H1 (cell line): ENCODE measurements at regions not wholly inside any gene's neighbourhood (a gene's known extent, or its start where the extent isn't known, plus 50 kb on each side); places are given as distances from the start of the nearest gene placed in this dataset.

Experiments
- CTCF ChIA-PET: fragments of 300-600 bp; sonication (Branson Sonifier 250); formaldehyde crosslinking; loops from one replicate; lab custom pipeline; 2021; ENCODE audit not compliant: partially characterized antibody; lab: Charles Lee
- POLR2A ChIA-PET: fragments of 300-600 bp; sonication (Branson Sonifier 250); formaldehyde crosslinking; loops from one replicate; lab custom pipeline; 2021; ENCODE audit warnings: inconsistent platforms; ENCODE audit not compliant: partially characterized antibody; lab: Charles Lee
- DNase-seq, 2 experiments: peaks; one replicate each; pipeline versions ENCODE4 v3.0.0 to v3.0.0-alpha.2; 2010 to 2022; ENCODE audit warnings: low spot score in 2 of 2, low read depth in 1 of 2, mixed read lengths in 1 of 2
- FAIRE-seq: peaks from 2 replicates; lab custom pipeline; 2011; peaks lifted over from hg19 to GRCh38; lab: Jason Lieb, UNC
- H2AFZ ChIP-seq: 2 replicates; pipeline ENCODE4 v1.8.1; 2012; ENCODE audit warnings: low read length, inconsistent platforms
- H2AK5ac ChIP-seq: 2 replicates; pipeline ENCODE4 v1.6.1; 2013; ENCODE audit warnings: low read depth, low read length
- H2BK120ac ChIP-seq: replicated peaks from 2 replicates; pipeline ENCODE3; 2013; ENCODE audit warnings: low read depth, low read length, inconsistent platforms
- H2BK12ac ChIP-seq: 2 replicates; pipeline ENCODE4 v1.6.1; 2013; ENCODE audit warnings: low read depth, low read length
- H2BK15ac ChIP-seq: 2 replicates; pipeline ENCODE4 v1.6.1; 2013; ENCODE audit warnings: low read length
- H2BK20ac ChIP-seq: 2 replicates; pipeline ENCODE4 v1.6.1; 2013; ENCODE audit warnings: low read length
- H2BK5ac ChIP-seq: 2 replicates; pipeline ENCODE4 v1.6.1; 2013; ENCODE audit warnings: low read depth, low read length
- H3K14ac ChIP-seq: 2 replicates; pipeline ENCODE4 v1.6.1; 2013; ENCODE audit warnings: inconsistent platforms; ENCODE audit not compliant: insufficient read length
- H3K18ac ChIP-seq: 2 replicates; pipeline ENCODE4 v1.6.1; 2013; ENCODE audit warnings: low read length; ENCODE audit errors: extremely low read depth
- H3K23ac ChIP-seq: 2 replicates; pipeline ENCODE4 v1.6.1; 2013; ENCODE audit warnings: inconsistent platforms; ENCODE audit not compliant: insufficient read length
- H3K23me2 ChIP-seq: 2 replicates; pipeline ENCODE4 v1.6.1; 2013; ENCODE audit warnings: low read depth, low read length
- H3K27ac ChIP-seq: 2 replicates; pipeline ENCODE4 v1.6.1; 2011; ENCODE audit warnings: low read depth, low read length, inconsistent platforms
- H3K27me3 ChIP-seq, 4 experiments: replicated peaks in 1 of 4; 1 replicate in 1 of 4; 2 replicates in 3 of 4; pipeline versions ENCODE4 v1.6.1 to v1.8.1; 2011 to 2013; ENCODE audit warnings: low read length in 3 of 4, mild to moderate bottlenecking in 3 of 4, inconsistent platforms in 2 of 4, mixed read lengths in 2 of 4, moderate library complexity in 1 of 4; ENCODE audit not compliant: control insufficient read depth in 3 of 4, insufficient read depth in 3 of 4; ENCODE audit errors: extremely low read depth in 1 of 4
- H3K36me3 ChIP-seq, 4 experiments: 2 replicates each; pipeline versions ENCODE4 v1.6.1 to v1.8.1; 2011 to 2013; ENCODE audit warnings: mild to moderate bottlenecking in 4 of 4, low read length in 3 of 4, moderate library complexity in 2 of 4, control low read depth in 1 of 4, inconsistent platforms in 1 of 4; ENCODE audit not compliant: insufficient read depth in 4 of 4, control insufficient read depth in 2 of 4
- H3K4ac ChIP-seq: replicated peaks from 2 replicates; pipeline ENCODE3; 2013; ENCODE audit warnings: low read length, low read depth, mixed read lengths, inconsistent platforms; ENCODE audit not compliant: insufficient read length
- H3K4me1 ChIP-seq, 4 experiments: replicated peaks in 1 of 4; 1 replicate in 1 of 4; 2 replicates in 3 of 4; pipeline versions ENCODE4 v1.6.1 to v1.8.1; 2011 to 2013; ENCODE audit warnings: low read length in 3 of 4, inconsistent platforms in 2 of 4, mixed read lengths in 1 of 4; ENCODE audit not compliant: insufficient read depth in 4 of 4, control insufficient read depth in 3 of 4
- H3K4me2 ChIP-seq, 2 experiments: 2 replicates each; pipeline versions ENCODE4 v1.6.1 to v1.8.1; 2011 to 2013; ENCODE audit warnings: low read depth in 2 of 2, low read length in 2 of 2, control low read depth in 1 of 2, inconsistent platforms in 1 of 2, mild to moderate bottlenecking in 1 of 2; ENCODE audit not compliant: insufficient read depth in 1 of 2
- H3K4me3 ChIP-seq, 4 experiments: fragments of 200-600, 300-600 bp in 1 of 4; sonication (generic), shearing (Covaris generic), sonication (Bioruptor Twin) in 1 of 4; 2 replicates each; pipeline versions ENCODE4 v1.5.1 to v1.8.1; 2011 to 2016; ENCODE audit warnings: low read length in 4 of 4, low read depth in 3 of 4, control low read depth in 2 of 4, inconsistent platforms in 2 of 4, mild to moderate bottlenecking in 2 of 4, mixed read lengths in 1 of 4, moderate library complexity in 1 of 4; ENCODE audit not compliant: insufficient read depth in 2 of 4; ENCODE audit errors: extremely low read depth in 1 of 4
- H3K56ac ChIP-seq: replicated peaks from 2 replicates; pipeline ENCODE3; 2013; ENCODE audit warnings: low read depth, mild to moderate bottlenecking, mixed read lengths, low read length, inconsistent platforms; ENCODE audit not compliant: insufficient read length
- H3K79me1 ChIP-seq: 2 replicates; pipeline ENCODE4 v1.6.1; 2013; ENCODE audit warnings: low read depth, low read length, control low read depth
- H3K79me2 ChIP-seq, 2 experiments: 2 replicates each; pipeline versions ENCODE4 v1.6.1 to v1.8.1; 2012 to 2013; ENCODE audit warnings: low read length in 2 of 2, mild to moderate bottlenecking in 2 of 2, inconsistent platforms in 1 of 2; ENCODE audit not compliant: insufficient read depth in 2 of 2, control insufficient read depth in 1 of 2
- H3K9ac ChIP-seq, 4 experiments: replicated peaks in 1 of 4; 1 replicate in 1 of 4; 2 replicates in 3 of 4; pipeline versions ENCODE4 v1.6.1 to v1.8.1; 2011 to 2013; ENCODE audit warnings: low read depth in 3 of 4, low read length in 3 of 4, control low read depth in 2 of 4, mild to moderate bottlenecking in 2 of 4, moderate library complexity in 2 of 4, inconsistent platforms in 1 of 4; ENCODE audit errors: extremely low read depth in 1 of 4
- H3K9me3 ChIP-seq, 2 experiments: 2 replicates each; pipeline versions ENCODE4 v1.6.1 to v1.8.1; 2012 to 2013; ENCODE audit warnings: mild to moderate bottlenecking in 2 of 2, moderate library complexity in 2 of 2, control low read depth in 1 of 2, inconsistent platforms in 1 of 2, low read depth in 1 of 2, low read length in 1 of 2, mixed read lengths in 1 of 2; ENCODE audit not compliant: insufficient read depth in 2 of 2
- H4K20me1 ChIP-seq, 2 experiments: replicated peaks in 1 of 2; 2 replicates each; pipeline versions ENCODE3 to v1.8.1; 2011 to 2013; ENCODE audit warnings: inconsistent platforms in 2 of 2, low read length in 2 of 2, mild to moderate bottlenecking in 1 of 2; ENCODE audit not compliant: insufficient read depth in 2 of 2, control insufficient read depth in 1 of 2
- H4K5ac ChIP-seq: 2 replicates; pipeline ENCODE4 v1.6.1; 2013; ENCODE audit warnings: low read length, low read depth, mixed read lengths, inconsistent platforms; ENCODE audit not compliant: insufficient read length
- H4K8ac ChIP-seq: 2 replicates; pipeline ENCODE4 v1.8.0; 2013; ENCODE audit warnings: mild to moderate bottlenecking, moderate library complexity, low read length, inconsistent platforms; ENCODE audit not compliant: insufficient read depth; ENCODE audit errors: extremely low read depth
- H4K91ac ChIP-seq: replicated peaks from 2 replicates; pipeline ENCODE3; 2013; ENCODE audit warnings: low read length, mixed read lengths, inconsistent platforms; ENCODE audit not compliant: insufficient read length
- BCL11A ChIP-seq, 2 experiments: IDR thresholded peaks; one replicate each; pipeline ENCODE4 v1.6.1; 2011; ENCODE audit warnings: low read depth in 2 of 2, low read length in 2 of 2, mild to moderate bottlenecking in 2 of 2
- GABPA ChIP-seq: IDR thresholded peaks from 2 replicates; pipeline ENCODE4 v1.6.1; 2011; ENCODE audit warnings: mild to moderate bottlenecking, low read length, moderate library complexity, borderline replicate concordance; ENCODE audit not compliant: insufficient read depth
- GTF2F1 ChIP-seq: IDR thresholded peaks from 2 replicates; pipeline ENCODE4 v1.6.1; 2012; ENCODE audit warnings: low read depth, low read length, improper control_type of control experiment, borderline replicate concordance
- WGBS, 2 experiments: shearing (Covaris generic) in 1 of 2; methylation state at CpG; one replicate each; pipeline versions ENCODE4 v1.1.6 to v1.1.7; 2013 to 2015; ENCODE audit warnings: low lambda C conversion rate in 2 of 2, mixed read lengths in 2 of 2, inconsistent platforms in 1 of 2, low coverage in 1 of 2, missing lambda C conversion rate in 1 of 2; ENCODE audit not compliant: insufficient replicate concordance in 2 of 2, insufficient coverage in 1 of 2, insufficient read length in 1 of 2; ENCODE audit errors: extremely low coverage in 1 of 2, missing lambda C conversion rate in 1 of 2; 5-methylcytosine and 5-hydroxymethylcytosine counted together

DNA sequence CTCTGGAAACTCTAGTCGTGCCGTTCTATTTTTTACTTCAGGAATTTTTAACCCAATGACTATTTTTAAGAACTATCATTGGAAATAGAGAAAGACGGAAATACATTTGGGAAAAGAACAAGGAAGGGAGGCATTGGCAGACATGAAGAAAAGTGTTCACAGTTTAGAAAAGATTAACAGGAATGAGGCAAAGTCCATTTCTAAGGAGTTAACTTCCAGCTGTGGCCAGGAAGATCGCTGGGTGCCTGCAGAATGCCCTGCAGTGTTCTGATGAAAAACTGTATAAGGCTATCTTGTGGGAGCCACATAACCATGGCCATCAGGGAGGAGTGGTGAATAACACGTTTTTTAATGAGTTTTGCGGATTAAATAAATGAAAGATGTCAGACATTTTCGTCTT lies 150.6 kb upstream of the VCX3A start:
- Histone ChIP-seq H2AK5ac (no peak overlapping the region), H3K18ac (no peak overlapping the region), H3K14ac (no peak overlapping the region), H3K56ac (no peak overlapping the region), H3K9me3 (no peaks in the 10 kb centered on the region; a peak in 1 of 4 replicates), H3K4me2 (no peak overlapping the region), H2AFZ (no peak overlapping the region), H3K23me2 (no peaks in the 10 kb centered on the region), H4K8ac (no peak overlapping the region), H3K4me3 (no peak overlapping the region), H3K36me3 (no peaks in the 10 kb centered on the region), H3K4ac (no peak overlapping the region), H2BK15ac (no peak overlapping the region), H2BK20ac (no peak overlapping the region), H3K27ac (no peak overlapping the region), H3K23ac (no peak overlapping the region), H3K27me3 (no peaks in the 10 kb centered on the region), H4K91ac (no peak overlapping the region), H2BK12ac (no peak overlapping the region), H2BK5ac (no peak overlapping the region), H3K9ac (no peak overlapping the region), H3K79me2 (no peaks in the 10 kb centered on the region), H2BK120ac (no peak overlapping the region), H4K5ac (no peak overlapping the region), H4K20me1 (no peaks in the 10 kb centered on the region), H3K79me1 (no peaks in the 10 kb centered on the region), H3K4me1 (no peaks in the 10 kb centered on the region; a peak in 1 of 7 replicates)
- WGBS, 2 experiments, result 83% methylated on average over 7 of the region's 7 CpGs; no CpG with 5 or more reads in 1 of the 2 experiments
- POLR2A ChIA-PET, result interaction anchor here (0.8 kb wide), 1 partner anchor 8 kb away, joined by 3 read pairs; no protein-coding TSS in a partner anchor
- TF ChIP-seq BCL11A (IDR thresholded peaks at IDR 0.05; ENCODE audit: low read depth in 2 of 2, low read length in 2 of 2), result no peak
- TF ChIP-seq GTF2F1, result no peak
- TF ChIP-seq GABPA, result no peak
- FAIRE-seq (peak; percentile 42), DNase-seq (no peak)
- CTCF ChIA-PET, result no interaction called here
